ENCODE measurements at regions not wholly inside any gene's neighbourhood (a gene's known extent, or its start where the extent isn't known, plus 50 kb on each side); places are given as distances from the start of the nearest gene placed in this dataset.

DNA sequence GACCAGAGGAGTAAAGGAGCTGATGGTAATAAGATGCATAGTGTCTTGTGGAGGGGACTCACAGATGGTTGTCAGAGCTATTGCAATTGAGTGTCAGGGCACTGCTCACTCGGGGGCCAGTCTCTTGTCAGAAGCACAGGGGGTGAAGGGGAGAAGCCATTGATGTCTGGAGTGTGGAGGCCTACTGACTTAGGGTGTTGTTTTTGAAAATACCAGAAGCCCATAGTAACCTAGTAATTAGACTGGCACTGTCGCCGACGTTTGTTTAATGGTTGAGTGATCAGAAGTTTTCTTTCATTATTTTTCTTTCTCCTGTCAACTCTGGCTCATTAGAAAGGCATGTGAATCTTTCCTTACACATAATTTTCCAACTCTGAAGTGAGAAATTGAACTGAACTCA, 151.6 kb upstream of the TENM4 start:
- 97% methylated on average over 4 of the region's 4 CpGs; no CpG with 5 or more reads in 1 of the 2 experiments for WGBS, 2 experiments (ENCODE audit: extremely low coverage in 1 of 2, insufficient coverage in 1 of 2, insufficient read length in 1 of 2, insufficient replicate concordance in 2 of 2, low coverage in 1 of 2, low lambda C conversion rate in 2 of 2, missing lambda C conversion rate in 1 of 2)
- no peak overlapping the region for H3K4me3 ChIP-seq (ENCODE audit: extremely low read depth in 1 of 4, insufficient read depth in 2 of 4, low read depth in 3 of 4, low read length in 4 of 4)
- FAIRE-seq (no peak), DNase-seq (ENCODE audit: low read depth in 1 of 2, low spot score in 2 of 2) (no peak)
- H3K9me3 ChIP-seq (ENCODE audit: insufficient read depth in 2 of 2, low read depth in 1 of 2, low read length in 1 of 2) = no peaks in the 10 kb centered on the region
- no peaks in the 10 kb centered on the region for H3K36me3 ChIP-seq (ENCODE audit: control insufficient read depth in 2 of 4, insufficient read depth in 4 of 4, low read length in 3 of 4)
- no peak overlapping the region for H3K4ac ChIP-seq (replicated peaks; ENCODE audit: insufficient read length, low read depth, low read length)
- no peak overlapping the region for H3K14ac ChIP-seq (ENCODE audit: insufficient read length)
- CTCF ChIA-PET (ENCODE audit: partially characterized antibody) = interaction anchor here (0.6 to 1.7 kb wide), 2 partner anchors 152 to 253 kb away, joined by 3 to 4 read pairs; no protein-coding TSS in a partner anchor
- no peak overlapping the region for H3K18ac ChIP-seq (ENCODE audit: extremely low read depth, low read length)
- H3K27ac ChIP-seq (ENCODE audit: low read depth, low read length) = no peak overlapping the region
- no peak overlapping the region for H2BK120ac ChIP-seq (replicated peaks; ENCODE audit: low read depth, low read length)
- no peak overlapping the region for H3K56ac ChIP-seq (replicated peaks; ENCODE audit: insufficient read length, low read depth, low read length)
- no peak overlapping the region for H3K9ac ChIP-seq (replicated peaks in 1 of 4; ENCODE audit: extremely low read depth in 1 of 4, low read depth in 3 of 4, low read length in 3 of 4)
- no peak overlapping the region for H2BK15ac ChIP-seq (ENCODE audit: low read length)
- POLR2A ChIA-PET (ENCODE audit: partially characterized antibody) = no interaction called here
- H4K5ac ChIP-seq (ENCODE audit: insufficient read length, low read depth, low read length) = no peak overlapping the region
- H3K79me1 ChIP-seq (ENCODE audit: low read depth, low read length) = no peaks in the 10 kb centered on the region
- H2BK20ac ChIP-seq (ENCODE audit: low read length) = no peak overlapping the region
- H4K20me1 ChIP-seq (replicated peaks in 1 of 2; ENCODE audit: control insufficient read depth in 1 of 2, insufficient read depth in 2 of 2, low read length in 2 of 2) = no peaks in the 10 kb centered on the region
- H3K23ac ChIP-seq (ENCODE audit: insufficient read length) = no peak overlapping the region
- no peak overlapping the region for H2AFZ ChIP-seq (ENCODE audit: low read length)
- no peaks in the 10 kb centered on the region for H3K79me2 ChIP-seq (ENCODE audit: control insufficient read depth in 1 of 2, insufficient read depth in 2 of 2, low read length in 2 of 2)
- H4K8ac ChIP-seq (ENCODE audit: extremely low read depth, insufficient read depth, low read length) = no peak overlapping the region
- H2AK5ac ChIP-seq (ENCODE audit: low read depth, low read length) = no peak overlapping the region
- no peak overlapping the region for H3K4me2 ChIP-seq (ENCODE audit: insufficient read depth in 1 of 2, low read depth in 2 of 2, low read length in 2 of 2)
- H3K27me3 ChIP-seq (replicated peaks in 1 of 4; ENCODE audit: control insufficient read depth in 3 of 4, extremely low read depth in 1 of 4, insufficient read depth in 3 of 4, low read length in 3 of 4) = no peaks in the 10 kb centered on the region
- no peak overlapping the region for H2BK5ac ChIP-seq (ENCODE audit: low read depth, low read length)
- no peaks in the 10 kb centered on the region for H3K23me2 ChIP-seq (ENCODE audit: low read depth, low read length)
- H3K4me1 ChIP-seq (replicated peaks in 1 of 4; ENCODE audit: control insufficient read depth in 3 of 4, insufficient read depth in 4 of 4, low read length in 3 of 4) = no peaks in the 10 kb centered on the region
- H4K91ac ChIP-seq (replicated peaks; ENCODE audit: insufficient read length, low read length) = no peak overlapping the region
- no peak overlapping the region for H2BK12ac ChIP-seq (ENCODE audit: low read depth, low read length)
- TF ChIP-seq SIX5 (IDR thresholded peaks at IDR 0.05; ENCODE audit: low read depth, low read length) (no peak), SP1 (IDR thresholded peaks at IDR 0.05; ENCODE audit: low read depth, low read length) (no peak)
- TF ChIP-seq, protein P1, sequence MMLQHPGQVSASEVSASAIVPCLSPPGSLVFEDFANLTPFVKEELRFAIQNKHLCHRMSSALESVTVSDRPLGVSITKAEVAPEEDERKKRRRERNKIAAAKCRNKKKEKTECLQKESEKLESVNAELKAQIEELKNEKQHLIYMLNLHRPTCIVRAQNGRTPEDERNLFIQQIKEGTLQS (IDR thresholded peaks at IDR 0.05; ENCODE audit: insufficient read depth, low read depth, low read length) = no peak

Measured in H1 (cell line).